Cardiac fibroblast (primary cell): ENCODE measurements at regions not wholly inside any gene's neighbourhood (a gene's known extent, or its start where the extent isn't known, plus 50 kb on each side); places are given as distances from the start of the nearest gene placed in this dataset.

Experiments
- DNase-seq, 2 donors: peaks; one replicate each; pipeline versions ENCODE4 v3.0.0 to v3.0.0-alpha.2; 2010; ENCODE audit warnings: low read depth in 2 of 2
- H3K4me3 ChIP-seq, 2 donors: replicated peaks in 1 of 2; 1 replicate in 1 of 2; 2 replicates in 1 of 2; pipeline ENCODE4 v1.5.1; 2011; ENCODE audit warnings: low read depth in 2 of 2, low read length in 2 of 2, mild to moderate bottlenecking in 2 of 2, moderate library complexity in 1 of 2
- CTCF ChIP-seq: IDR thresholded peaks from one replicate; pipeline ENCODE4 v1.5.1; 2011; ENCODE audit warnings: low read depth, mild to moderate bottlenecking, low read length, inconsistent platforms

GRCh38 chr2:103977241-103977640 lies 876.7 kb upstream of the POU3F3 start:
- no peak for DNase-seq
- TF ChIP-seq CTCF, result no peak
- H3K4me3 ChIP-seq, result no peak overlapping the region

GRCh38 chr2:103977668-103978067 lies 876.2 kb upstream of the POU3F3 start:
- DNase-seq, result no peak
- TF ChIP-seq CTCF, result no peak

GRCh38 chr2:103980401-103980800 lies 873.5 kb upstream of the POU3F3 start:
- DNase-seq, result no peak
- no peak for TF ChIP-seq CTCF
- no peak overlapping the region for H3K4me3 ChIP-seq

More at GRCh38 chr2:103977668-103978067, 876.2 kb upstream of the POU3F3 start:
- H3K4me3 ChIP-seq, result no peak overlapping the region

GRCh38 chr2:103982691-103983090 lies 871.2 kb upstream of the POU3F3 start:
- TF ChIP-seq CTCF, result no peak

GRCh38 chr2:103986001-103986400 lies 867.9 kb upstream of the POU3F3 start:
- DNase-seq, result no peak
- no peak overlapping the region for H3K4me3 ChIP-seq
- TF ChIP-seq CTCF, result no peak

More at GRCh38 chr2:103982691-103983090, 871.2 kb upstream of the POU3F3 start:
- no peak overlapping the region for H3K4me3 ChIP-seq
- DNase-seq, result no peak

- no peak for DNase-seq
- no peak overlapping the region for H3K4me3 ChIP-seq
- no peak for TF ChIP-seq CTCF
Measured at GRCh38 chr2:103991591-103991990, 862.3 kb upstream of the POU3F3 start.

GRCh38 chr2:104004821-104005220 lies 849.1 kb upstream of the POU3F3 start:
- no peak for DNase-seq
- no peak for TF ChIP-seq CTCF
- no peak overlapping the region for H3K4me3 ChIP-seq
